IMR-90 (cell line): ENCODE measurements at regions not wholly inside any gene's neighbourhood (a gene's known extent, or its start where the extent isn't known, plus 50 kb on each side); places are given as distances from the start of the nearest gene placed in this dataset.

Experiments used
- ATAC-seq: fragments of 200-7000 bp; cut with Tn5 transposase; 2 replicates; pipeline ENCODE4 v1.9.1; 2020; ENCODE audit warnings: low read depth, mild to moderate bottlenecking, moderate library complexity
- BruUV-seq: library from RNA; stranded (reverse); fragments of 400-500 nt; replicated peaks from 2 replicates; lab custom pipeline; 2021; lab: Mats Ljungman, UMichigan
- CTCF ChIA-PET: fragments of 300-600 bp; formaldehyde crosslinking; extraction: SDS; loops from one replicate; lab custom pipeline; 2021; ENCODE audit warnings: antibody characterized with exemption; lab: Yijun Ruan, JAX
- POLR2A ChIA-PET: fragments of 300-600 bp; sonication (Branson Sonifier 250); formaldehyde crosslinking; loops from one replicate; lab custom pipeline; 2022; ENCODE audit warnings: antibody characterized with exemption; ENCODE audit not compliant: unreplicated experiment; lab: Charles Lee
- DNase-seq: peaks from one replicate; pipeline ENCODE4 v3.0.0; 2013
- H2AFZ ChIP-seq: replicated peaks from 2 replicates; pipeline ENCODE3; 2013; ENCODE audit warnings: low read length, mild to moderate bottlenecking; ENCODE audit not compliant: poor library complexity
- H2AK5ac ChIP-seq: 2 replicates; pipeline ENCODE4 v1.6.1; 2013; ENCODE audit warnings: low read depth, low read length, inconsistent platforms
- H2AK9ac ChIP-seq: replicated peaks from 2 replicates; pipeline ENCODE3; 2013; ENCODE audit warnings: mild to moderate bottlenecking, low read depth, low read length, moderate library complexity; ENCODE audit not compliant: poor library complexity
- H2BK120ac ChIP-seq: 2 replicates; pipeline ENCODE4 v1.6.1; 2013; ENCODE audit warnings: low read depth, low read length, inconsistent platforms
- H2BK15ac ChIP-seq: 3 replicates; pipeline ENCODE4 v1.6.1; 2013; ENCODE audit warnings: low read depth, low read length, inconsistent platforms
- H2BK20ac ChIP-seq: 2 replicates; pipeline ENCODE4 v1.6.1; 2013; ENCODE audit warnings: low read depth, mild to moderate bottlenecking, inconsistent platforms, low read length, moderate library complexity
- H2BK5ac ChIP-seq: 2 replicates; pipeline ENCODE4 v1.6.1; 2013; ENCODE audit warnings: mild to moderate bottlenecking, low read depth, low read length, inconsistent platforms; ENCODE audit not compliant: poor library complexity, severe bottlenecking
- H3K14ac ChIP-seq: replicated peaks from 2 replicates; pipeline ENCODE4 v1.6.1; 2013; ENCODE audit warnings: low read depth, low read length, inconsistent platforms
- H3K18ac ChIP-seq: 2 replicates; pipeline ENCODE4 v1.6.1; 2013; ENCODE audit warnings: low read depth, low read length, control low read depth
- H3K23ac ChIP-seq: 2 replicates; pipeline ENCODE4 v1.6.1; 2013; ENCODE audit warnings: low read depth, low read length, inconsistent platforms
- H3K27ac ChIP-seq: 2 replicates; pipeline ENCODE4 v1.5.1; 2013; ENCODE audit warnings: mild to moderate bottlenecking, control low read depth, low read length; ENCODE audit not compliant: insufficient read depth
- H3K27me3 ChIP-seq: 2 replicates; pipeline ENCODE4 v1.6.1; 2013; ENCODE audit warnings: low read length; ENCODE audit not compliant: control insufficient read depth, insufficient read depth
- H3K36me3 ChIP-seq: 2 replicates; pipeline ENCODE4 v1.6.1; 2013; ENCODE audit warnings: low read length, mixed read lengths; ENCODE audit not compliant: control insufficient read depth, insufficient read depth
- H3K4ac ChIP-seq: 2 replicates; pipeline ENCODE4 v1.6.1; 2013; ENCODE audit warnings: low read depth, low read length, inconsistent platforms
- H3K4me1 ChIP-seq: 2 replicates; pipeline ENCODE4 v1.6.1; 2013; ENCODE audit warnings: low read length, mixed read lengths; ENCODE audit not compliant: control insufficient read depth, insufficient read depth
- H3K4me2 ChIP-seq: 2 replicates; pipeline ENCODE4 v1.6.1; 2013; ENCODE audit warnings: low read depth, mild to moderate bottlenecking, control low read depth, low read length, moderate library complexity
- H3K4me3 ChIP-seq: 2 replicates; pipeline ENCODE4 v1.5.1; 2013; ENCODE audit warnings: low read depth, mild to moderate bottlenecking, control low read depth, low read length, moderate library complexity; ENCODE audit not compliant: insufficient read depth
- H3K56ac ChIP-seq: 2 replicates; pipeline ENCODE4 v1.6.1; 2013; ENCODE audit warnings: low read length, inconsistent platforms; ENCODE audit not compliant: insufficient read depth; ENCODE audit errors: extremely low read depth
- H3K79me1 ChIP-seq, 2 experiments: 2 replicates each; pipeline ENCODE4 v1.6.1; 2013; ENCODE audit warnings: low read length in 2 of 2, inconsistent platforms in 1 of 2, low read depth in 1 of 2
- H3K9ac ChIP-seq: 2 replicates; pipeline ENCODE4 v1.6.1; 2013; ENCODE audit warnings: low read depth, low read length, control low read depth
- H3K9me1 ChIP-seq: 2 replicates; pipeline ENCODE4 v1.6.1; 2013; ENCODE audit warnings: low read length, inconsistent platforms; ENCODE audit not compliant: insufficient read depth
- H3K9me3 ChIP-seq: 2 replicates; pipeline ENCODE4 v1.6.1; 2013; ENCODE audit warnings: low read length; ENCODE audit not compliant: control insufficient read depth, insufficient read depth
- H4K20me1 ChIP-seq: 2 replicates; pipeline ENCODE4 v1.6.1; 2013; ENCODE audit warnings: low read length, inconsistent platforms; ENCODE audit not compliant: insufficient read depth
- H4K5ac ChIP-seq: 2 replicates; pipeline ENCODE4 v1.6.1; 2013; ENCODE audit warnings: mild to moderate bottlenecking, low read depth, low read length, control low read depth
- H4K8ac ChIP-seq, 2 experiments: 2 replicates each; pipeline ENCODE4 v1.6.1; 2013; ENCODE audit warnings: low read depth in 2 of 2, low read length in 2 of 2, control low read depth in 1 of 2, inconsistent platforms in 1 of 2
- H4K91ac ChIP-seq: 2 replicates; pipeline ENCODE4 v1.6.1; 2013; ENCODE audit warnings: low read depth, low read length, inconsistent platforms; ENCODE audit not compliant: insufficient read depth
- BHLHE40 ChIP-seq: fragments of 150-350 bp; IDR thresholded peaks from 2 replicates; pipeline ENCODE4 v1.6.1; 2016; ENCODE audit warnings: mild to moderate bottlenecking, low read depth, low read length
- CEBPB ChIP-seq: IDR thresholded peaks from 2 replicates; pipeline ENCODE4 v1.6.1; 2012; ENCODE audit warnings: low read depth, low read length, improper control_type of control experiment
- CHD1 ChIP-seq: IDR thresholded peaks from 2 replicates; pipeline ENCODE4 v1.6.1; 2012; ENCODE audit warnings: low read depth, low read length, improper control_type of control experiment
- FOS ChIP-seq: fragments of 150-350 bp; IDR thresholded peaks from 2 replicates; pipeline ENCODE4 v1.6.1; 2016; ENCODE audit warnings: low read depth, low read length
- MAFK ChIP-seq: IDR thresholded peaks from 2 replicates; pipeline ENCODE4 v1.6.1; 2012; ENCODE audit warnings: low read depth, low read length, improper control_type of control experiment
- MAZ ChIP-seq: IDR thresholded peaks from 2 replicates; pipeline ENCODE4 v1.6.1; 2012; ENCODE audit warnings: low read depth, mild to moderate bottlenecking, low read length, improper control_type of control experiment, moderate library complexity, borderline replicate concordance
- MXI1 ChIP-seq: IDR thresholded peaks from 2 replicates; pipeline ENCODE4 v1.6.1; 2012; ENCODE audit warnings: low read depth, mild to moderate bottlenecking, low read length, moderate library complexity, borderline replicate concordance
- NFE2L2 ChIP-seq: fragments of 150-350 bp; IDR thresholded peaks from 2 replicates; pipeline ENCODE4 v1.6.1; 2016; ENCODE audit warnings: low read depth, mild to moderate bottlenecking, low read length
- POLR2A ChIP-seq: IDR thresholded peaks from 2 replicates; pipeline ENCODE4 v1.6.1; 2012; ENCODE audit warnings: mild to moderate bottlenecking, low read depth, low read length
- RAD21 ChIP-seq: IDR thresholded peaks from 2 replicates; pipeline ENCODE4 v1.6.1; 2012; ENCODE audit warnings: low read length, improper control_type of control experiment
- RCOR1 ChIP-seq: IDR thresholded peaks from 2 replicates; pipeline ENCODE4 v1.6.1; 2012; ENCODE audit warnings: mild to moderate bottlenecking, low read length, improper control_type of control experiment; ENCODE audit not compliant: insufficient replicate concordance
- RFX5 ChIP-seq: IDR thresholded peaks from 2 replicates; pipeline ENCODE4 v1.8.0; 2012; ENCODE audit warnings: low read depth, mild to moderate bottlenecking, low read length, moderate library complexity
- SMC3 ChIP-seq: fragments of 150-350 bp; IDR thresholded peaks from 2 replicates; pipeline ENCODE4 v1.6.1; 2016; ENCODE audit warnings: low read depth, mild to moderate bottlenecking, antibody characterized with exemption, low read length, moderate library complexity
- whole genome bisulfite sequencing, 2 experiments: methylation state at CpG; one replicate each; pipeline versions ENCODE4 v1.1.5 to v1.1.7; 2013; ENCODE audit warnings: missing lambda C conversion rate in 2 of 2; ENCODE audit not compliant: insufficient read length in 1 of 2; ENCODE audit errors: extremely low coverage in 2 of 2; 5-methylcytosine and 5-hydroxymethylcytosine counted together
- dilution Hi-C: fragments of 300-500 bp; cut with HindIII; formaldehyde crosslinking; loops from one replicate; pipeline ENCODE4 v1.14.3; 2018; ENCODE audit warnings: low sequenced_read_pairs; ENCODE audit not compliant: unreplicated experiment
- in situ Hi-C: fragments of 300-500 bp; cut with MboI; formaldehyde crosslinking; loops from 3 replicates; pipeline ENCODE4 v1.14.3; 2019; ENCODE audit warnings: low sequenced_read_pairs, inconsistent platforms, mixed read lengths
- intact Hi-C: fragments of 100-400 bp; cut with micrococcal nuclease; formaldehyde crosslinking; loops from 2 replicates; pipeline ENCODE4 v1.10.0; 2022
- TF ChIP-seq, protein P1 (sequence below): conservative IDR thresholded peaks from 2 replicates; pipeline ENCODE4 v1.5.1; 2012; ENCODE audit warnings: mild to moderate bottlenecking, low read depth, low read length, improper control_type of control experiment
- TF ChIP-seq, protein P2 (sequence below): fragments of 150-350 bp; IDR thresholded peaks from 2 replicates; pipeline ENCODE4 v1.6.1; 2017; ENCODE audit warnings: mild to moderate bottlenecking, antibody characterized with exemption, low read length, low read depth
- TF ChIP-seq, protein P3 (sequence below): fragments of 150-350 bp; IDR thresholded peaks from 2 replicates; pipeline ENCODE4 v1.6.1; 2016; ENCODE audit warnings: low read depth, mild to moderate bottlenecking, low read length, moderate library complexity, borderline replicate concordance

- Histone ChIP-seq H2BK120ac (no peak overlapping the region), H2AK9ac (no peak overlapping the region), H3K9me1 (no peaks in the 10 kb centered on the region), H3K23ac (no peak overlapping the region), H3K36me3 (no peaks in the 10 kb centered on the region), H3K27ac (no peak overlapping the region), H3K4me1 (no peaks in the 10 kb centered on the region), H2BK15ac (no peak overlapping the region), H2AFZ (no peak overlapping the region), H2BK5ac (no peak overlapping the region), H3K9me3 (no peaks in the 10 kb centered on the region), H4K91ac (no peak overlapping the region), H3K79me1 (no peaks in the 10 kb centered on the region), H2BK20ac (no peak overlapping the region), H3K4me3 (no peak overlapping the region), H3K9ac (no peak overlapping the region), H3K27me3 (no peaks in the 10 kb centered on the region), H4K20me1 (no peaks in the 10 kb centered on the region), H2AK5ac (no peak overlapping the region), H4K5ac (no peak overlapping the region), H3K14ac (no peak overlapping the region), H3K4me2 (no peak overlapping the region), H4K8ac (no peak overlapping the region), H3K18ac (no peak overlapping the region), H3K4ac (no peak overlapping the region), H3K56ac (no peak overlapping the region)
- TF ChIP-seq, protein P1, sequence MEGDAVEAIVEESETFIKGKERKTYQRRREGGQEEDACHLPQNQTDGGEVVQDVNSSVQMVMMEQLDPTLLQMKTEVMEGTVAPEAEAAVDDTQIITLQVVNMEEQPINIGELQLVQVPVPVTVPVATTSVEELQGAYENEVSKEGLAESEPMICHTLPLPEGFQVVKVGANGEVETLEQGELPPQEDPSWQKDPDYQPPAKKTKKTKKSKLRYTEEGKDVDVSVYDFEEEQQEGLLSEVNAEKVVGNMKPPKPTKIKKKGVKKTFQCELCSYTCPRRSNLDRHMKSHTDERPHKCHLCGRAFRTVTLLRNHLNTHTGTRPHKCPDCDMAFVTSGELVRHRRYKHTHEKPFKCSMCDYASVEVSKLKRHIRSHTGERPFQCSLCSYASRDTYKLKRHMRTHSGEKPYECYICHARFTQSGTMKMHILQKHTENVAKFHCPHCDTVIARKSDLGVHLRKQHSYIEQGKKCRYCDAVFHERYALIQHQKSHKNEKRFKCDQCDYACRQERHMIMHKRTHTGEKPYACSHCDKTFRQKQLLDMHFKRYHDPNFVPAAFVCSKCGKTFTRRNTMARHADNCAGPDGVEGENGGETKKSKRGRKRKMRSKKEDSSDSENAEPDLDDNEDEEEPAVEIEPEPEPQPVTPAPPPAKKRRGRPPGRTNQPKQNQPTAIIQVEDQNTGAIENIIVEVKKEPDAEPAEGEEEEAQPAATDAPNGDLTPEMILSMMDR = no peak
- TF ChIP-seq CHD1 (no peak), CEBPB (no peak), BHLHE40 (no peak), SMC3 (no peak), RAD21 (no peak), FOS (no peak), POLR2A (no peak), MAFK (no peak), MAZ (no peak), RFX5 (no peak), NFE2L2 (no peak), RCOR1 (no peak), MXI1 (no peak)
- TF ChIP-seq, protein P2, sequence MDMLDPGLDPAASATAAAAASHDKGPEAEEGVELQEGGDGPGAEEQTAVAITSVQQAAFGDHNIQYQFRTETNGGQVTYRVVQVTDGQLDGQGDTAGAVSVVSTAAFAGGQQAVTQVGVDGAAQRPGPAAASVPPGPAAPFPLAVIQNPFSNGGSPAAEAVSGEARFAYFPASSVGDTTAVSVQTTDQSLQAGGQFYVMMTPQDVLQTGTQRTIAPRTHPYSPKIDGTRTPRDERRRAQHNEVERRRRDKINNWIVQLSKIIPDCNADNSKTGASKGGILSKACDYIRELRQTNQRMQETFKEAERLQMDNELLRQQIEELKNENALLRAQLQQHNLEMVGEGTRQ = no peak
- TF ChIP-seq, protein P3, sequence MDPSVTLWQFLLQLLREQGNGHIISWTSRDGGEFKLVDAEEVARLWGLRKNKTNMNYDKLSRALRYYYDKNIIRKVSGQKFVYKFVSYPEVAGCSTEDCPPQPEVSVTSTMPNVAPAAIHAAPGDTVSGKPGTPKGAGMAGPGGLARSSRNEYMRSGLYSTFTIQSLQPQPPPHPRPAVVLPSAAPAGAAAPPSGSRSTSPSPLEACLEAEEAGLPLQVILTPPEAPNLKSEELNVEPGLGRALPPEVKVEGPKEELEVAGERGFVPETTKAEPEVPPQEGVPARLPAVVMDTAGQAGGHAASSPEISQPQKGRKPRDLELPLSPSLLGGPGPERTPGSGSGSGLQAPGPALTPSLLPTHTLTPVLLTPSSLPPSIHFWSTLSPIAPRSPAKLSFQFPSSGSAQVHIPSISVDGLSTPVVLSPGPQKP = no peak
- intact Hi-C loops (no loop called here), dilution Hi-C loops (no loop called here), in situ Hi-C loops (no loop called here)
- no TSS peak for BruUV-seq
- ATAC-seq (no peak), DNase-seq (no peak)
- WGBS, 2 experiments = 0% methylated on average over 1 of the region's 3 CpGs; no CpG with 5 or more reads in 1 of the 2 experiments
- POLR2A ChIA-PET = no interaction called here
- CTCF ChIA-PET = no interaction called here
These were observed 74.8 kb upstream of the RGPD4 start for GRCh38 chr2:107751936-107752335.
